ENCODE measurements at regions not wholly inside any gene's neighbourhood (a gene's known extent, or its start where the extent isn't known, plus 50 kb on each side); places are given as distances from the start of the nearest gene placed in this dataset.
"Not testable (repeated sequence)": the region's sequence is repeated elsewhere in the genome, so short reads cannot be mapped to it uniquely, and the experiment has no call there.

DNA sequence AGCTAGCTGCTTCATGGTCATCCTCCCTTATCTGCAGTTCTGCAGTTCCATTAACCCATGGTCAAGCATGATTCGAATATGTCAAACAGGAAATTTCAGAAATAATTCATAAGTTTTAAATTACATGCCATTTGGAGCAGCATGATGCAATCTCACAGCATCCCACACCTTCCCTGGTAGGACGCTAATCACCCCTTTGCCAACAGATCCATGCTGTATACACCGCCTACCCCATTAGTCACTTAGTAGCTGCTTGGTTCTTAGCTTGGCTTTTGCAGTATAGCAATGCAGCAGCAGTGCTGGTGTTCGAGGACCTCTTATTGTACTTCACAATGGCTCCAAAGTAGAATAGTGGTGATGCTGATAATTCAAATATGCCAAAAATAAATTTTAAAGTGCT lies 739.7 kb upstream of the CDH9 start:
- no peak overlapping the region for H3K27ac ChIP-seq
- TF ChIP-seq ZFX (IDR thresholded peaks at IDR 0.05; ENCODE audit: borderline replicate concordance), result no peak
- TF ChIP-seq, protein P1, sequence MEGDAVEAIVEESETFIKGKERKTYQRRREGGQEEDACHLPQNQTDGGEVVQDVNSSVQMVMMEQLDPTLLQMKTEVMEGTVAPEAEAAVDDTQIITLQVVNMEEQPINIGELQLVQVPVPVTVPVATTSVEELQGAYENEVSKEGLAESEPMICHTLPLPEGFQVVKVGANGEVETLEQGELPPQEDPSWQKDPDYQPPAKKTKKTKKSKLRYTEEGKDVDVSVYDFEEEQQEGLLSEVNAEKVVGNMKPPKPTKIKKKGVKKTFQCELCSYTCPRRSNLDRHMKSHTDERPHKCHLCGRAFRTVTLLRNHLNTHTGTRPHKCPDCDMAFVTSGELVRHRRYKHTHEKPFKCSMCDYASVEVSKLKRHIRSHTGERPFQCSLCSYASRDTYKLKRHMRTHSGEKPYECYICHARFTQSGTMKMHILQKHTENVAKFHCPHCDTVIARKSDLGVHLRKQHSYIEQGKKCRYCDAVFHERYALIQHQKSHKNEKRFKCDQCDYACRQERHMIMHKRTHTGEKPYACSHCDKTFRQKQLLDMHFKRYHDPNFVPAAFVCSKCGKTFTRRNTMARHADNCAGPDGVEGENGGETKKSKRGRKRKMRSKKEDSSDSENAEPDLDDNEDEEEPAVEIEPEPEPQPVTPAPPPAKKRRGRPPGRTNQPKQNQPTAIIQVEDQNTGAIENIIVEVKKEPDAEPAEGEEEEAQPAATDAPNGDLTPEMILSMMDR (IDR thresholded peaks at IDR 0.05), result no peak

DNA sequence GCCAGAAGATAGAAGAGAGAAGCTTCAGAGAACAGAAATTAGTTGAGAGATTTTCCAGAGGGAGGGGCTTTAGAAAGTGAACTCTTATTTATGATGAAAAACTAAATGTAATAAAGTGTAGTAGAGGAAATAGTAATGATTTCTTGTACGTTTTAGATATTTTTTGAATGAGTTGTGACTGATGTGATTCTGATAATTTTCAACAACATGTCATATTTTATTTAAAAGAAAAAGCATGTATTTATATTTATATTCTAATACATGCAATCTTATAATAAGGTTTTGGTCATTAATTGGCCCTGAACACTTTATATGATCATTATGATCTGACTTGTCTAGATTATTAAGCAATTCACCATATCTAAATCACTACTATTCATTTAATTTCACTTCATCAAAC lies 735.2 kb upstream of the CDH9 start:
- no peak overlapping the region for H3K27ac ChIP-seq
- TF ChIP-seq, protein P1 (IDR thresholded peaks at IDR 0.05), result no peak
- no peak for TF ChIP-seq ZFX (IDR thresholded peaks at IDR 0.05; ENCODE audit: borderline replicate concordance)

DNA sequence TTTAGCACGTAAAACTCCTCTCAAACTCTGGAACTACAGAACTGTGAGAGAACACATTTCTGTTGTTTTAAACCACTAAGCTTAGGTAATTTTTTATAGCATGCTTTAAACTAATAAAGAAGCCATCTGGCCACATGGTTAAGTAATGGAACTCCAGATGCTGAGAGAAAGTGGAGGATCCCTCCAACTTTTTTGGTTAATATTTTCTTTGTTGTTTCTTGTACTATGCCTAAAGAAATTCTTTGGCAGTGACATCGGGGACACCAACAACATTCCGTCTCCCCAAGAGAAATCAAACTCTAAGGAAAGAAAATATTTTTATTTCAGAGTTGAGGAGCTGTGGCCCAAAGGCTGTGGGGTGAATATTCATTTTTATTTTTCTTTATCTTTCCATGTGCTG lies 734.8 kb upstream of the CDH9 start:
- TF ChIP-seq, protein P1 (IDR thresholded peaks at IDR 0.05), result no peak
- TF ChIP-seq ZFX (IDR thresholded peaks at IDR 0.05; ENCODE audit: borderline replicate concordance), result no peak
- no peak overlapping the region for H3K27ac ChIP-seq

DNA sequence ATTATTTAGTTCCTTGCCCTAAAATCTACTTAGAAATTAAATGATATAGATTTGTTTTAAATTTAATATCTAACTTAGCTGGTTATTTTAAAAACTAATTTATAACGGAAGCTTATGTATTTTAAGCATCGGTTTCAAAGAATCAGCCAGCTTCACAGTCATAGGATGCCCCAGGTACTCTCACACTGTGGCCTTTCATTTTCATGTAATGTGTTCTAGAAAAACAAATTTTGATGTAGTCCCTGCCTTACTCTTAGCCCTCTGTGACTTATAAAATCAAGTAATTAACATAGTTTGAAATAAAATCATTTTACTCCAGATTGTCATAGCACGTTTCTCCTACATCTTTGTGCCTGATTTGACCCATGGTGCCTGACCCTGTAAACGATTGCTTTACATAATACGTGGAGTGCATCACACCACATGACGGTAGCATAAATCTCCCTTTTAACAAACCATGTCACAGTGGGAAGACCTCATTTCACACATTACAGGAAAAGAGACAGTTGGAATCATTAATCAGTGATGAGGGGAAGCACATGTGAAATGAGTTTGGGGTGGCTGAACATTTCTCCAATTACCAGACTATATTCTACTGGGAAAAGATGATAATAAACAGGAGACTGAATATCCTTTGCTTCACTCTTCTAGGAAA lies 731.5 kb upstream of the CDH9 start:
- H3K27ac ChIP-seq, result no peak overlapping the region
- TF ChIP-seq, protein P1 (IDR thresholded peaks at IDR 0.05), result no peak
- no peak for TF ChIP-seq ZFX (IDR thresholded peaks at IDR 0.05; ENCODE audit: borderline replicate concordance)

DNA sequence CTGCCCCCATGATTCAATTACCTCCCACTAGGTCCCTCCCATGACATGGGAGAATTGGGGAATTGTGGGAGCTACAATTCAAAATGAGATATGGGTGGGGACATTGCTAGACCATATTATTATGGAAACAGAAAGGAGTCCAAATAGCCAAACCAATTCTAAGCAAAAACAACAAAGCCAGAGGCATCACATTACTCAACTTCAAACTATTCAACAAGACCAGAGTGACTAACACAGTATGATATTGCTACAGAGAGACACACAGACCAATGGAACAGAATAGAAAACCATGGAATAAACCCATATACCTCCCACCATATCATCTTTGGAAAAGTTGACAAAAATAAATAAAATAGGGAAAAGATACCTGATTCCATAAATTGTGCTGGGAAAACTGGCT lies 710.5 kb upstream of the CDH9 start:
- no peak for TF ChIP-seq ZFX (IDR thresholded peaks at IDR 0.05; ENCODE audit: borderline replicate concordance)
- TF ChIP-seq, protein P1 (IDR thresholded peaks at IDR 0.05), result no peak
- no peak overlapping the region for H3K27ac ChIP-seq

DNA sequence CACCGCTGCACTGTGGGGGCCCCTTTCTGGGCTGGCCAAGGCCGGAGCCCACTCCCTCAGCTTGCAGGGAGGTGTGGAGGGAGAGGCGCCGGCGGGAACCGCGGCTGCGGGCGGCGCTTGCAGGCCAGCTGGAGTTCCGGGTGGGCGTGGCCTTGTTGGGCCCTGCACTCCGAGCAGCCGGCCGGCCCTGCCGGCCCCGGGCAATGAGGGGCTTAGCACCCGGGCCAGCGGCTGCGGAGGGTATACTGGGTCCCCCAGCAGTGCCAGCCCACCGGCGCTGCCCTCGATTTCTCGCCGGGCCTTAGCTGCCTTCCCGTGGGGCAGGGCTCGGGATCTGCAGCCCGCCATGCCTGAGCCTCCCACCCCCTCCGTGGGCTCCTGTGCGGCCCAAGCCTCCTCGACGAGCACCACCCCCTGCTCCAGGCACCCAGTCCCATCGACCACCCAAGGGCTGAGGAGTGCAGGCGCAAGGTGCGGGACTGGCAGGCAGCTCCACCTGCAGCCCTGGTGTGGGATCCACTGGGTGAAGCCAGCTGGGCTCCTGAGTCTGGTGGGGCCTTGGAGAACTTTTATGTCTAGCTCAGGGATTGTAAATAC lies 705.1 kb upstream of the CDH9 start:
- not testable (repeated sequence) for H3K27ac ChIP-seq

DNA sequence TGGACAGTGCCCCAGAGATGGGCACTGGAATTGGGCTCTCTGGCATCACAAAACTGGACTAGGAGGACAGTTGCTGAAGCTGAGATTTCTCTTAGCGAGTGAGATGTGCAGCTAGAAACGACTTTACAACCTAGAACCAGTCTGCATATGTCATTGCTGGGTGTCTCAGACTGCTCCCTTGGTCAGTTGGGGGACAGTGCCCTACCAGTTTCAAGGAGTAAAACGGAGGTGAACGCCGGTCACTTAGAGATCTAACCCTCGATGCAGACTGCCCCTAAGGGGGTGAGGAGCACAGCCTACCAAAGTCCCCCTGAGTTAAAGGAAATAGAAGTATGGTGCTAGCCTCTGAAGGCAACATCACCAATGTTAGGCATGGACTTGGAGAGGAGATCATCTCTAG lies 704.4 kb upstream of the CDH9 start:
- no peak overlapping the region for H3K27ac ChIP-seq
- TF ChIP-seq, protein P1 (IDR thresholded peaks at IDR 0.05), result no peak
- TF ChIP-seq ZFX (IDR thresholded peaks at IDR 0.05; ENCODE audit: borderline replicate concordance), result no peak

DNA sequence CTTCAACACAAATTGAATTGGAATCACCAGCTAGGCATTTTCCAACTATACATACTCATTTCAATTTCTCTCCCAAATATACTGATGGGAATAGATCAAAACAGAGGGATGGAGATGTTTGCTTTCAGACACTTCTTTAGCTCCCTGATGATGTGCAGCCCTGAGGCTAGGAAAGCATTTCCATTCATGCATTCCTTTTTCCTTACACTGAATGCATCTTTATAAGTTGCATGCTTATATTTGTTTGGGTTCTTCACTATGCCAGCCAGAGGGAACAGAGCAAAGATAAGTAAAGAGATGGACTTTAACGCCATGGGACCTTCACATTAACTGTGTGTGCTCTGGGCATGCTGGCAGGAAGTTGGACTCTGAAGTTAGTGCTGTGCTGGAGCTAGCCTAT lies 696.5 kb upstream of the CDH9 start:
- no peak overlapping the region for H3K27ac ChIP-seq
- TF ChIP-seq, protein P1 (IDR thresholded peaks at IDR 0.05), result no peak
